PC-3 (cell line): ENCODE measurements at regions not wholly inside any gene's neighbourhood (a gene's known extent, or its start where the extent isn't known, plus 50 kb on each side); places are given as distances from the start of the nearest gene placed in this dataset.

Experiments
- CTCF ChIP-seq: fragments of 300-600 bp; sonication (generic); conservative IDR thresholded peaks from 2 replicates; pipeline ENCODE4 v1.5.1; 2017; ENCODE audit warnings: antibody characterized with exemption, low read depth, mild to moderate bottlenecking, low read length
- EZH2 ChIP-seq: fragments of 300-600 bp; sonication (generic); IDR thresholded peaks from one replicate; pipeline ENCODE4 v1.6.1; 2017; ENCODE audit warnings: antibody characterized with exemption, mild to moderate bottlenecking, low read length; ENCODE audit not compliant: unreplicated experiment
- EZH2phosphoT487 ChIP-seq: fragments of 300-600 bp; sonication (generic); IDR thresholded peaks from 2 replicates; pipeline ENCODE4 v1.6.1; 2018; ENCODE audit warnings: mild to moderate bottlenecking, antibody characterized with exemption, low read length, borderline replicate concordance

DNA sequence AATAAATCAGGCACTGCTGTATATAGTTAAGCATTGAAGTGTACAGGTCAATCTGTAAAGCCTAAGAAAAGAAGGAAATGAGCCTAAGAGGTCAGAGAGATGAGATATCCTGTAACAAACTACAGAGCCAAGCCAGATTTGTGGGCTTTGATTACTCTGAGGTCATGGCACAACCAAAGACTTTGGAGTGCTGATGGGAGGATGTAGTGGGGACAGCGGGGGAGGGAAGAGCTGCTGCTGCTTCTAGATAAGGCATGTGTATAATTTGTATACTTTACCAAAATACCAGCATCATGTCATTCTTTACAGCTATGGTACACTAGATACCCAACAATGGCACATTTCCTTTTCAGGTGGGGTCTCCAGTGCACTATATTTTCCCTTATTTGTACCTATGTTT lies 102.5 kb downstream of the OGFRL1 start:
- no peak for TF ChIP-seq EZH2
- no peak for TF ChIP-seq CTCF
- no peak for TF ChIP-seq EZH2phosphoT487
